NCI-H510A treated with DMSO at 0.1 percent for 48 hours (cell line): ENCODE measurements at regions not wholly inside any gene's neighbourhood (a gene's known extent, or its start where the extent isn't known, plus 50 kb on each side); places are given as distances from the start of the nearest gene placed in this dataset.
A peak's percentile ranks its signal among the peaks of the same experiment; 100 is the strongest.

Experiments
- DNase-seq: peaks from one replicate; lab custom pipeline; 2025; lab: John Stamatoyannopoulos, UW

DNA sequence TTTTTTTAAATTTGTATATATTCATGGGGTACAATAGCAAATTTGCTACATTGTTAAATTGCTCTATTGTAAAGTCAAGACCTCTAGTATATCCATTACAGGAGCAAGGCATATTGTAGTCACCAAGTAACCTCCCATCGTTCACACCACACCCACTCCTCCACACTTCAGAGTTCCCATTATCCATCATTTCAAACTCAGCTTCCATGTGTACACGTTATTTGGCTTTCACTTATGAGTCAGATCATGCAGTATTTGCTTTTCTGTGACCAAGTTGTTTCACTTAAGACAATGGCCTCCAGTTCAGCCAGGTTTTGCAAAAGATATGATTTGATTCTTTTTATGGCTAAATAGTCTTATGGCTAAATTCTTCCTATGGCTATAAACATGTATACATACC is 2614.2 kb downstream of the PCDH7 start:
- DNase-seq, result no peak

DNA sequence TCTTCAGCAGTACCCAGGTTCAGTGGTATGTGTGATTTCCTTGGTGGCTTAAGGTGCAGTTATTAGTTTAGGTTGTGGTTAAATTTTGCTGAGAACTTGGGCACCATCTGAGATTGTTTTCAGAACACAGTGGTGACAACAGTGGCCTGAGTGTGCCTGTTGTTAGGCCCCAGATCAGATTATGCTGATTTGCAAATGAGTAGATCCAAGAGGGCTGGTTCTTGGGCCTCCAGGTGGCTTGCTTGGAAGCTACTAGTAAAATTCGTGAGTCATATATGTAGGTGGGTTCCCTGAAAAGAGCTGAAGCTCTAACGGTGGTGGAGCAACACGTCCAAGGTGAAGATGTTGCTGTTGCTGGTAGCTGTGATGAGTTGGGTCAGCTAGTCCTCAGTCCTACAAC is 2619.6 kb downstream of the PCDH7 start:
- no peak for DNase-seq

DNA sequence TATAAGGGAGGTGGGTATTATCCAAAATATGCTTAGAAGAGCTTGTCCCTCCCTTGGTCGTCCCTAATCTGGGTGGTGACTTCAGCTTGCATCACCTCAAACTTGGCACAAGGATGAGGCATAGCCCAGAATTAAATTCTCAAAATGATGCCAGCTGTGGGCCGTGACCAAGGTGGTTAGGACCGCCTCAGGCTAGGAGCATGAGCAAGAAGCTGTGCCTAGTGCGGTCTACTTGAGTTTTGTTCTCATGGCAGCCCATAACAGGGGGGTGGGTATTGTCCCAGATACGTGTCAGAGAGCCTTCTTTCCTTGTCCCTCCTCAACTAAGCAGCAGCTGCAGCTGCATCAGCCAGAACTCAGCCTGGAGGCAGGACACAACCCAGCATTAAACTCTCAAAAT is 2620.0 kb downstream of the PCDH7 start:
- no peak for DNase-seq

DNA sequence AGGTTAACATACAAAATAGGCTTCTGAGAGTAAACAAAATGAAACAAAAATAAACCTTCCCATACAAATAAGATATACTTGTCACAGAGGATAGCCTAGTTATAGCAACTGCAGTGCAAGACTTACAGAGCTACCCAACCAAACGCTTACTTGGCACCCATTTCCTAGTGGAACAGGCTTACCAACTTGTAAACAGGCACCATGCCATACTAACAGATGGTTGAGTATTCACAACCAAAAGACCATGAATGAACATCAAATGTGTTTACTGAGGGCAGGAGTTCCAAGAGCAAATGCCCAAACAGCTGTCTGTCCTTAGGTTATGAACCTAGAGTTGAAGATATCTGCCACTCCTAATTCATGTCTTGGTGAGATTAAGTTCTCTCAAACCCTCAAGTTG is 2629.2 kb downstream of the PCDH7 start:
- DNase-seq, result no peak

DNA sequence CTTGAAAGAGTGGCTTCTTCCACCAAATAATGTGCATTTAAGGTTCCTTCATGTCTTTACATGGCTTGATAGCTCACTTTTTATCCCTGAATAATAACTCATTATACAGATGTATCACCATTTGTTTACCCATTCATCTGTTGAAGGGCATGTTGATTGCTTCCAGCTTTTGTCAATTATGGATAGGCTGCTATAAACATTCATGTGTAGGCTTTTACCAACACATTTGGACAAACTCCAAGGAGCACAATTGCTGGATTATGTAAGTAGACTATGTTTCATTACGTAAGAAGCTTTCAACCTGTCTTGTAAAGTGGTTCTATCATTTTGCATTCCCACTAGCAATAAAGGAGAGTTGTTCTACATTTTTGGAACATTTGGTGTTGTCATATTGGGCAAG is 2637.0 kb downstream of the PCDH7 start:
- DNase-seq, result no peak

DNA sequence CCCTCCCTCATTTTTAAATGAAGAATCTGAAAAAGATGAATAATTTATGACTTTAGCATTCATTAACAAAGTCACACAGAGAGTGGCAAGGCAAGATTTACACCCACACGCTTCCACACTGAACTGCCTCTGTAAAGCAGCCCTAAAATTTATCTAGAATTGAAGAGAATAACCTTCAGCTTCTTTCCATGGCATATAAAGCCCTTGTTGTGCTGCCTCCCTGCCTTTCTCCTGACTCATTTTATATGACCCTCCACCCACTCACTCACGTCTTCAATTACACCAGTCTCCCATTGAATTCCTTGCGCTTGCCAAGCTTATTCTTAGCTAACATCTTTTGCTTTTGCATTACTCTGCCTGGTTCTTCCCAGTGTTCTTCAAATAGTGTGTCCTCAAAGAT is 2649.3 kb downstream of the PCDH7 start:
- DNase-seq, result no peak

DNA sequence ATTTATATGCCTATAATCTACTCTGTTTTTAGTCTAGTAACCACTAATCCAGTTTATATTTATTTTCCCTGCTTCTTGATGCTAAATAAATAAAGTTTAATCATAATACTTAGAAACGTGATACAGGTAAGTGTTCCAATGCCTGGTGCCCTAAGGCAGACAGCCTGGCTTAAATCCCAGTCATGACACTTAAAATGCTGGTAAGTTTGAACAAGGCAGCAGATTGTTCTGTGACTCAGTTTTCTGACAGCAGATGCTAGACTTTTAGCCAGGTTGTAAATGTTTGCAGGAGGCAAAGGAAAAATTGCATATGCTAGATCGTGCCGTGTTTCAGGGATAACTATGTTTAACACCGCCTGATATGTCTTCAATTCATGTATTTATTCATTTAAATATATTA is 2661.6 kb downstream of the PCDH7 start:
- DNase-seq, result peak; percentile 51

DNA sequence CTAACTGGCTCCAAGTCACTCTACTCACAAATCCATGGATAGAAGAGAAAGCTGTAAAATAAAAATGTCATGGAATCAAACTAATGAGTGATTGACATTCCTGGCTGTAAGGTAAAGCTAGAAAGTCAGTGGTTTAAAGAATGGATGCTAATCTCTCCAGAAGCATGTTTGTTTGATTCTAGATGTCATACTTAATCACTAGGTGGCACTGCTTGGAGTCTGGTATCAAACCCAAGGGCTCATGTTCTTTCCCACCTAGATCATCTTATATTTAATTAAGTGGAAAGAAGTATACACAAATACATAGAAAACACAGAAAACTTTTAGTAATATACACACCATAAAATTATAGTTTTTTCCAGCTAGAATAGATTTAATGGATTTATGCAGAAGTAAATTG is 2666.6 kb downstream of the PCDH7 start:
- DNase-seq, result no peak

DNA sequence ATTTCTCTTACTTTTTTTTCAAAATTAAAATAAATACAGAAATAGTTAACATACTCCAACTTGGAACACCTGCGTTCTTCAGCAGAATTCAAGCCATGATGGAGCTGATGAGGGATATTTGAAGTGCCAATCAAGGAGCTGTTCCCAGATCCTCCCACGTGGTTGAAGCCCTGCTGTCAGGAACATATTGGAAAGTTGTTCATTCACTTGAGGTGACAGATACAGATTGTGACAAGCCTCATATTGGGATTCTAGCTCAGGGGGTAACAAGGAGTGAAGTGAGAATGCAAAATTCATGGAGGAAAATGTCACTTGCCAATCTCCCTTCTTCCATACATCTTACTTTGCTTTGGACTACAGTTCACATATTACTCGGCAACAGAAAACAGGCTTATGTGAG is 2670.8 kb downstream of the PCDH7 start:
- DNase-seq, result no peak

DNA sequence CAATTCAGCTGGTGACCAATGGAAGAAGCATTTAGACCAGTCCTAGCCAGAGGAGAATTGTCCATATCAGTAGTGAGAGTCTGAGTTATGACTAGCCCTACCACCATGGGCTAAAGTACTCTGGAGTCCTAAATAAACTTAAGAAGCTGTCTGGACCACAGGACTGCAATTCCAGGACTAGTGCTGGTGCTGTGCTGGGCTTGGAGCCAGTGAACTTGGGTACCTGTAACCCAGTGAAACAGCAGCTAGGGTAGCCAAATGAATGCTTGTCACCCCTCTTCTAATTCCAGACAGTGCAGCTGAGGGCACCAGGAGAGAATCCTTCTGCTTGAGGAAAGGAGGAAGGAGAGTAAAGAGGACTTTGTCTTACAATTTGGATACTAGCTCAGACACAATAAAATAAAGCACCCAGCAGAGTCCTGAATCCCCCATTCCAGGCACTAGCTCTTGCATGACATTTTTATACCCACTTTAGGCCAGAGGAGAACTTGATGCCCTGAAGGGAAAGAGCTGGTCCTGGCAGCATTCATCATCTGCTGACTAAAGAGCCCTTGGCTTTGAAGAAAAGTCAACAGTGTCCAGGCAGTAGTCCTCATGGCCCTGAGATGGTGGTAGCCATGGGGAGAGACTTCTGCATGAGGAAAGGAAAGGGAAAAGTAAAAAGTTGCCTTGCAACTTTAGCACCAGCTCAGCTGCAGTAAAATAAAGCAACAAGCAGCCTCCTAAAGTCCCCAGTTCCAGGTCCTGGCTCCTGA is 2675.7 kb downstream of the PCDH7 start:
- DNase-seq, result peak; percentile 56

DNA sequence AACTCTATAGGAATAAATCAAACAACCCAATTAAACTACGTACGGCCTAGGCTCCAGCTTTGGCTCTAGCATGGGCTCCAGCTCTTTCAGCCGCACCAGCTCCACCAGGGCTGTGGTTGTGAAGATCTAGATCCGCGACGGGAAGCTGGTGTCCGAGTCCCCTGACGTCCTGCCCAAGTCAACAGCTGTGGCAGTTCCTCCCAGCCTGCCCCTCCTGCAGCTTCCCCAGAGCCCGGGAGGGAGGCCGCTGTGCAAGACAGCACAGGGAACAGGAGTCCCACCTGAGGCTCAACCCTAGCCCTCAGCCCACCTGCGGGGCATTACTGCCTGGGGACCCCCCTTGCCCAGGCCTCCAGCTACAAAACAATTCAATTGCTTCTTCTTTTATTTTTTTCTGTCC is 2680.3 kb downstream of the PCDH7 start:
- DNase-seq, result no peak

DNA sequence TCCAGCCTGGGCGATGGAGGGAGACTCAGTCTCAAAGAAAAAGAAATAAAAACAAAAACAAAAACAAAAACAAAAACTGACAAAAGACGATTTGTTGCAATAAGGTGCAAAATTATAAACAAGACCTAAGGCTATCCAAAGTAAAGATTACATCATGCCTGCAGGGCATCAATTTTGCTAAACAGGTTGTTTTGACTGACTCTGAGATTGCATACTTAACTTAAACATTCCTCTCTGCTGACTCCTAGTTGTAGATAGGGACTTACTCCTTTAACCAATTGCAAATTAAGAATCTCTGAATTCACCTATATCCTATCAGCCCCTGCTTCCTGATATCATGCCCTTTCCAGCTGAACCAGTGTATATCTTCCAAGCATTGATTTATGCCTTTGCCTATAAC is 2687.3 kb downstream of the PCDH7 start:
- DNase-seq, result no peak

DNA sequence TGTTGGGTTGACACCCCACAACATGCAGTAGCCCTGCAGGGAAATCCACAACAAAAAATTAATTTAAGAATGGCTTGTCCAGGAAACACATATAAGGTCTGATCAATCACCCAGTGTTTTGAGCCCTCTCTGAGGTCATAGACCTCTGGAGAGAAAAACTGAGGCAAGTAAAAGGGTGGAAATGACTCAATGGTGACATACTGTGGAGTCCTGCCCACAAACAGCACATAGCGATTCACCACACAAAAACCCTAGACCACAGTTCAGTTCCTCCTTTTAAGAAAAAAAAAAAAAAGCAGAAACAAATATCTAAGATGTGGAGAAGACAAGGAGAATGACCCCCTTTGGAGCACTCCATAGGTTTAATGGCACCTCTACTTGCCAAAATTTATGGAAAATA is 2691.0 kb downstream of the PCDH7 start:
- DNase-seq, result no peak

DNA sequence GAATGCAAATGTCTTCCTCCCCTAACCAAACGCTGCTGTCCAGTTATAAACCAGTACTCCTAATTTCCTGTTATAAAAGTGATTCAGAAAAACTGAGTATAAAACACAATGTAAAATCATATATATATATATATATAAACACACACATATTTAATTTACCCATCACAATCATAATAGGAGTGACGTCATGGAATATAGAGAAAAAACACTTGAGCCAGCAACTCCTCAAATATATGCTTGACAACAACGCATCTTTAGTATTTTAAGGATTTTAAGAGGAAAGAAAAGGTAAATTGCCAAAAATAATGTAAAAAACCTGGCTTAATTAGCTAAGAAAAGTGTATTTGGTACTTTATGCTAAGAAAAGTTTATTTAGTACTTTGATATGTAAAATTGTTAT is 2701.7 kb downstream of the PCDH7 start:
- DNase-seq, result no peak

DNA sequence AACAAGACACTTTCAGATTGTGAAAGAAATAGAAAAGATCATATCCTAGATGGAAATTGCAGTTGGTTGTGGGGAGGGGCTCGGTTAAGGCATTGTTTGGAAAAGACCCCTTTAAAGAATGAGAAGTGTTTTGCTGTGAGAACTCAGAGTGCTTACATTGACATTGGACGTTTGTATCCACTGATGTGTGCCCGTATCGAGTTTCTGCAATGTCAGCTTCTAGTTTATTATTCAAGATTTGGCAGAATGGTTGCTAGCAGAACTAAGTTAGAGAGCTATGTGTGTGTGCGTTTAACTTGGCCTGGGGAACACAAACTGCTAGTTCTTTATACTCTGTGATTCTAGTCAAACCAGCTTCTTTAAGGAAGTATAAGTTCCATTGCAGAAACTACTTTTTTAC is 2702.5 kb downstream of the PCDH7 start:
- DNase-seq, result peak; percentile 44

DNA sequence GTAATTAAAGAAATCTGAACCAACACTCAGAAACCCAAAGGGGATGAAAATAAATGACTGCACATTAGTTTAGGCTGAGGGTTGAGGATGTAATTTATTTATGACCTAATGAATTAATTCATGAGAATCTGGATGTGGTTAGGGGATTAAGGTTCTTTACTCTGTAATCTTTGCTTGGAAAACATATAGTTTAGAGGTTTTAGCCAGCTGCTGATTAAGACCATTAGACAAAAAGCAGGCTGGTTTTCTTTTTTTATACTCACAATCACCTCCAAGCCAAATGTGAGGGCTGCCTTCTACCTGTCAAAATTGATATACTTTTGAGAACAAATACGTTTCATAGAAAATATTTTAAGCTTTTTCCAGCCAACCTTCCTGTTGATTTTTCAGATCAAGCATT is 2705.8 kb downstream of the PCDH7 start:
- DNase-seq, result no peak

DNA sequence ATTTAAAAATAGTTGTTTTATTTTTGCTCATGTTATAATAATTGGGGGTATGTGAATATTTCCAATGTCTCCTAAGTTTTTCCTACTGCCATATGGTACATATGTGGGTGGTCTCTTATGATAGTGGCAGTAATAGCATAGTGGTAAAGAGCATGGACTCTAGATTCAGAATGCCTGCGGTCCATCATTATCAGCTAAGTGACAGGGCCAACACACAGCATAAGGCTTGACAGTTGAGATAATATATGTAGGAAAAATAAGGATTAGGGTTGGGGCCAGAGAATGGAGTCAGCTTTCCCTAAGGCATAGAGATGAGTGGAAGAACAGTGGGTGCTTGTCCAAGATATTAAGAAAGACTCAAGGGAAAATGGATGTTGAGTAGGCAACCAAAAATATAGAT is 2707.5 kb downstream of the PCDH7 start:
- DNase-seq, result no peak

DNA sequence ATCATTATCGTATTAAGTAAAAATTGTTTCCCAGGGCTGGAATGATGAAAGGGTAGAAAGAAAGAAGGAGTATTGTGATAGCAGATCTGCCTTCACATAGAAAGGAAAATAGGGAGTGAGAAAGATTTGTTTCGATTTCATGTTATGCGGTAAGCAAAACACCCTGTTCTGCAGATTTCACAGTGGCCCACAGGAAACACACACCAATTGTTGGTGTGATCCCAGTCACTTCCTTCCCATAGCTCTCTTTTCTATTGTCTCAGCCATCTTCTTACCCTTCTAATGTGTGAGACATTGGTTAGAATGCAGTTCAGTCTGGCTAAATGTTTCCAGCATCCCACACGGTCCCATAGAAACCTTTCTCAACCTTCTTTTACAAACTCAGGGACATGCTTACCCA is 2709.8 kb downstream of the PCDH7 start:
- no peak for DNase-seq

DNA sequence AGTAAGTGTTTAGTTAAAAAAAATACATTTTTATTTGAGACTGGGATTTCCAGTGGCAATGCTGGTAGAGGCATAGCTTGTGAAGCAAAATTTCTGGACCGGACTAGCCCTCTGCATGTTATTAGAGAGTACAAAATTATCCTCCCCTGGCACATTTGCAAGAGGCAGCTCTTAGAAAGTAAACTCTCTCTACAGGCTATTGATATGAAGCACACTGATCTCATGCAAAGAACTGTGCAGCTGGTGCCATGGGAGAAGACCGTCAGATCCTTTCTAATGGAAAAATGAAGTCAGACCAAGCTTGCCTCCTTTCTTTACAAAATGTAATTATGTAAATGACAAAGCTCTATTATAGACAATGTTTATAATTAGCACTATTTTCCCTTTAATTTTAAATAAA is 2717.2 kb downstream of the PCDH7 start:
- DNase-seq, result no peak

DNA sequence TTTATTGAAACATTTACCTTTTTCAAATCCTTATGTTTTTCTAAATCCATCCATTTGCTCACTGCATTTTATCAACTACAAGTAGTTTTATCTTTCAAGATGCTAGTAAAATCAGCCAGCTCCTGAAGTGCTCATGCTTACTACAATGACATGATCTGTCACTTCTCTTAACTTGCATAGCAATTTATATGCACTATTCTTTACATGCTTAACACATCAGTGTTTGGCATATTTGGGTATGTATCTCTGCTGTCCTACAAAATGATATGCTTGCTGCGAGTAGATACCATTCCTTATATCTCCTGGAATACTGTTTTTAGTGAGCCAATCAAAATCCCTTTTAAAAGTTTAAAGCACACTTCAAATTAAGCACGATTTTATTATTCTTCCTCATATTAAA is 2726.8 kb downstream of the PCDH7 start:
- DNase-seq, result no peak

DNA sequence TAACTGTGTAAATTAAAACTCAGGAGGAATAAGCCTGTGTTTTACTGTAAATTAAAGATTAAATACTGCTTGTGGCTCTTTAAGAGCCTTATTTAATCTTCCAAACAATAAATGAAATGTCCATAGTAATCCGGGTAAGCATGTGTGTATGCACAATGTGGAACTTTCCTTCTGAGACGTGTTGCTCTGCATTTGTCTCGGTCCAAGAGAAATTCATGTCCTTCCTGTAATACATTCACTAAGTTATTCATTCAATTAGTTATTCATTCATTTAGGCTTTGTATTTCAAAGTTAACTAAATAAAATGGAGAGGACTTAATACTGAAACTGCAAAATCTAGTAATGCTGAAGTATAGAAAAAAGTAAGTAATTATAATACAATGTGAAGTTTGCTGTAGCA is 2728.8 kb downstream of the PCDH7 start:
- DNase-seq, result peak; percentile 23

DNA sequence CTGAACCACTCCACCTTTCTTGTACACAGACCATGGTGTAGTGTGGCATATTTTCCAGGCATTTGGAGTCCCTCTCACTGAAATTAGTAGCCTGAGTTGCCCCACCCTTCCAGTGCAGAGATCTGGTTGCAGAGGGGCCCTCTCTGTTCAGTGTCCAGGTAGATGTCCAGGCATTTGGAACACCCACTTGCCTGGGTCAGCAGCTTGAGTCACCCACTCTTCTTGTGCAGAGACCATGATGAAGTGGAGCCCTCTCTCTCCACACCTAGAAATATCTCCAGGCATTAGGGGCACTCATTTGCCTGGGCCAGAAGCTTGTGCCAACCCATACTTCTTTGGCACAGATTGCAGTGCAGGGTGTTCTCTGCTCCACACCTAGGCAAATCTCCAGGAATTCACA is 2733.3 kb downstream of the PCDH7 start:
- DNase-seq, result no peak

DNA sequence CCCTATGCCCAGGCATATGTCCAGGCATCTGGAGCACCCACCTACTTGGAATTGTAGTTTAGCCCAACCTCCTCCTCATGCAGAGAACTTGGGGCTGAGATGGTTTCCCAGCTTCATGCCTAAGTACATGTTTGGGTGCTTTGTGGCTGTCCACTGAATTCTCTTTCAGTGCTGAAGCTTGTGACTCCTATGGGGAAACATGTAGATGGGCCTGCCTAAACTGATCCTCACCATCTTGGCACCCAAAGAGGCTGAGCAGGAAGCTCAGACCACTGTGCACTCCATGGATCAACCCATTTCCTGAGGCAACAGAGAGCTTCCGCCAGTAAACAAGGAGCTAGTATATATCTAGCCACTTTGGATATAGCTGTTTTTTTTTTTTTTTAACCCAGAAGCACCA is 2733.7 kb downstream of the PCDH7 start:
- no peak for DNase-seq

DNA sequence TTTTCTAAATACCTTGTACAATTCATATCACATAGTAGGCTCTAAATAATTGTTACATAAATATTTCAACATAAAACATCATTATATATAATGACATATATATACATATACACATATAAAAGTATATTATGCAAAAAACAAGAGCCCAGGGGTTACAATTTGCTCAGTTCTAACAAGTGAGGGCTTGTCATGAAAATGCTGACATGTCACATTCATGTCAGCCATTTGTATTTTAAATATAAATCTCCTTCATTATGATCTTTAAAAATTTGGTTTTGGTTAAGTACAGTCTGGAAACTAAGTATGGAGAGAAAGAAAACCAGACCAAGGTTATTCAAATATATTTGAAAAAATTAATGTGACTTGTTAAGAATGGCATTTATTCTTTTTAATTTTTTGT is 2745.4 kb downstream of the PCDH7 start:
- no peak for DNase-seq

DNA sequence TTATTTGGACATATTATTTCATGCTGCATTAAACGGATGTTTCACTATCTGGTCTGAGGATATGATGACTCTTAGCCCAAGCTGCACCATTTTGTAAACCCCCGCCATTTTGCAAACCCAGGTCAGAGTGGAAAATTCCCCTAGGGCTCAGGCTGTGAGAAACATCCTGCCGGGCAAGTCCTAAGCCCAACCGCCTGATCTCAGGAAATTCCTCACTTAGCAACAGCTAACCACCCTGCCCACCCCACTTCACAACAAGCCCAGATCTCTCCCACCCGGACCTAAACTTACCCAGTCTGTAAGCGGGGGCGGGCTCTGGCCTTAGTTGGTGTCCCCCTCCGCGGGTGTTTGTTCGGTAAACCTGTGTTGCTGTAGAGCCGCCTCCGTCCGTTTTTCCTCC is 2747.1 kb downstream of the PCDH7 start:
- DNase-seq, result no peak
